Activated CD4-positive, CD25-positive, alpha-beta regulatory T cell (primary cell): ENCODE measurements at regions not wholly inside any gene's neighbourhood (a gene's known extent, or its start where the extent isn't known, plus 50 kb on each side); places are given as distances from the start of the nearest gene placed in this dataset.

ENCODE experiments used
- DNase-seq, 4 experiments: peaks; one replicate each; lab custom pipeline; 2025; lab: John Stamatoyannopoulos, UW

GRCh38 chr4:176979416-176979815, 186.7 kb upstream of the VEGFC start:
- DNase-seq, result no peak

GRCh38 chr4:176981074-176981473, 188.4 kb upstream of the VEGFC start:
- DNase-seq, result no peak

GRCh38 chr4:176981551-176981950, 188.8 kb upstream of the VEGFC start:
- no peak for DNase-seq

GRCh38 chr4:176988226-176988625, 195.5 kb upstream of the VEGFC start:
- no peak for DNase-seq

- DNase-seq, result no peak
These were observed 196.5 kb upstream of the VEGFC start for GRCh38 chr4:176989186-176989585.

GRCh38 chr4:176999935-177000543, 207.3 kb upstream of the VEGFC start:
- no peak for DNase-seq

- DNase-seq, result no peak
These were observed 208.8 kb upstream of the VEGFC start for GRCh38 chr4:177001271-177002175.

- DNase-seq, result no peak
These were observed 213.0 kb upstream of the VEGFC start for GRCh38 chr4:177005674-177006230.

- DNase-seq, result no peak
These were observed 213.6 kb upstream of the VEGFC start for GRCh38 chr4:177006331-177006730.

- DNase-seq, result no peak
These were observed 215.5 kb upstream of the VEGFC start for GRCh38 chr4:177008071-177008835.

GRCh38 chr4:177008836-177009501, 216.2 kb upstream of the VEGFC start:
- DNase-seq, result no peak

- DNase-seq, result no peak
These were observed 217.7 kb upstream of the VEGFC start for GRCh38 chr4:177010418-177010817.

GRCh38 chr4:177012918-177013545, 220.3 kb upstream of the VEGFC start:
- no peak for DNase-seq

GRCh38 chr4:177016541-177017141, 223.9 kb upstream of the VEGFC start:
- DNase-seq, result no peak

- no peak for DNase-seq
These were observed 231.2 kb upstream of the VEGFC start for GRCh38 chr4:177023951-177024350.

- no peak for DNase-seq
These were observed 239.6 kb upstream of the VEGFC start for GRCh38 chr4:177032341-177032740.

GRCh38 chr4:177033135-177033534, 240.4 kb upstream of the VEGFC start:
- DNase-seq, result no peak

- no peak for DNase-seq
These were observed 240.9 kb upstream of the VEGFC start for GRCh38 chr4:177033632-177034031.

- DNase-seq, result no peak
These were observed 248.6 kb upstream of the VEGFC start for GRCh38 chr4:177041356-177041755.

GRCh38 chr4:177047070-177047850, 254.5 kb upstream of the VEGFC start:
- peak in 3 of 4 experiments; percentile 4 to 13 (median 7) for DNase-seq
